HL-60 (cell line): ENCODE measurements at regions not wholly inside any gene's neighbourhood (a gene's known extent, or its start where the extent isn't known, plus 50 kb on each side); places are given as distances from the start of the nearest gene placed in this dataset.
"Not testable (repeated sequence)": the region's sequence is repeated elsewhere in the genome, so short reads cannot be mapped to it uniquely, and the experiment has no call there.

ENCODE experiments used
- CTCF ChIP-seq: IDR thresholded peaks from one replicate; pipeline ENCODE4 v1.5.1; 2011; ENCODE audit warnings: low read length, control low read depth, inconsistent platforms; ENCODE audit not compliant: insufficient read depth
- GABPA ChIP-seq: IDR thresholded peaks from 2 replicates; pipeline ENCODE4 v1.6.1; 2012; ENCODE audit warnings: low read depth
- POLR2AphosphoS5 ChIP-seq: IDR thresholded peaks from 2 replicates; pipeline ENCODE4 v1.6.1; 2012; ENCODE audit warnings: low read depth
- REST ChIP-seq: IDR thresholded peaks from 2 replicates; pipeline ENCODE4 v1.6.1; 2012; ENCODE audit warnings: low read depth; ENCODE audit not compliant: insufficient replicate concordance
- SPI1 ChIP-seq: IDR thresholded peaks from 2 replicates; pipeline ENCODE4 v1.6.1; 2012; ENCODE audit warnings: low read depth, mild to moderate bottlenecking, borderline replicate concordance

GRCh38 chr1:191813593-191813992 is 344.7 kb upstream of the RGS18 start:
- not testable (repeated sequence) for TF ChIP-seq CTCF, GABPA, REST, POLR2AphosphoS5, SPI1
